Neural progenitor cell (in vitro differentiated cells): ENCODE measurements at regions not wholly inside any gene's neighbourhood (a gene's known extent, or its start where the extent isn't known, plus 50 kb on each side); places are given as distances from the start of the nearest gene placed in this dataset.

Experiments used
- EZH2 ChIP-seq: fragments of 200-600 bp; sonication (generic); IDR thresholded peaks from 2 replicates; pipeline ENCODE4 v1.6.1; 2017; ENCODE audit warnings: antibody characterized with exemption, mild to moderate bottlenecking, moderate library complexity
- EZH2phosphoT487 ChIP-seq: fragments of 200-600 bp; sonication (generic); IDR thresholded peaks from 2 replicates; pipeline ENCODE4 v1.6.1; 2017; ENCODE audit warnings: antibody characterized with exemption
- TF ChIP-seq, protein P1 (sequence below): fragments of 200-600 bp; sonication (generic); IDR thresholded peaks from 2 replicates; pipeline ENCODE4 v1.5.1; 2017; ENCODE audit warnings: antibody characterized with exemption, mild to moderate bottlenecking

DNA sequence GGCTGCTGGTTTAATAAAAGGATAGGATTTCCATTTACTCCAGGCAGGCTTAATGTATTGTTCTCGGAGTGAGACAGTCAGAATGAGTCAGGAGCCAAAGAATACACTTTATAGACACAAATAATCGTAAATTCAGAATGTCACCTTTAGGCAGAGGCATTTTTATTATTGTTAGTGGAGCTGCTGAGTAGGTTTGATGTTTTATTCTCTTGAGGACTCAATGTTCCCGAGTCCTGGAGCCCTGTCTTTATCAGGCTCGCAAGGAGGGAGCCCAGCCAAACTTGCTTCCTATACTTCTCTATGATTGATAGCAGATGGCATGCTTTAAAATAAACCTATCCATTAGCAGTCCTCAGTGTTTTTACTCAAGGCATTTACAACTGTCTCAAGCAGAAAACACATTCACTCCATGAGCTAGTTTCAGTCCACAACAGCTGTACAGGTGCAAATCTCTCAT lies 492.3 kb upstream of the ZEB2 start:
- TF ChIP-seq EZH2 (no peak), EZH2phosphoT487 (no peak)
- TF ChIP-seq, protein P1, sequence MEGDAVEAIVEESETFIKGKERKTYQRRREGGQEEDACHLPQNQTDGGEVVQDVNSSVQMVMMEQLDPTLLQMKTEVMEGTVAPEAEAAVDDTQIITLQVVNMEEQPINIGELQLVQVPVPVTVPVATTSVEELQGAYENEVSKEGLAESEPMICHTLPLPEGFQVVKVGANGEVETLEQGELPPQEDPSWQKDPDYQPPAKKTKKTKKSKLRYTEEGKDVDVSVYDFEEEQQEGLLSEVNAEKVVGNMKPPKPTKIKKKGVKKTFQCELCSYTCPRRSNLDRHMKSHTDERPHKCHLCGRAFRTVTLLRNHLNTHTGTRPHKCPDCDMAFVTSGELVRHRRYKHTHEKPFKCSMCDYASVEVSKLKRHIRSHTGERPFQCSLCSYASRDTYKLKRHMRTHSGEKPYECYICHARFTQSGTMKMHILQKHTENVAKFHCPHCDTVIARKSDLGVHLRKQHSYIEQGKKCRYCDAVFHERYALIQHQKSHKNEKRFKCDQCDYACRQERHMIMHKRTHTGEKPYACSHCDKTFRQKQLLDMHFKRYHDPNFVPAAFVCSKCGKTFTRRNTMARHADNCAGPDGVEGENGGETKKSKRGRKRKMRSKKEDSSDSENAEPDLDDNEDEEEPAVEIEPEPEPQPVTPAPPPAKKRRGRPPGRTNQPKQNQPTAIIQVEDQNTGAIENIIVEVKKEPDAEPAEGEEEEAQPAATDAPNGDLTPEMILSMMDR: no peak
